HL-60 (cell line): ENCODE measurements at regions not wholly inside any gene's neighbourhood (a gene's known extent, or its start where the extent isn't known, plus 50 kb on each side); places are given as distances from the start of the nearest gene placed in this dataset.

Source experiments
- DNase-seq, 2 experiments: peaks; one replicate each; pipeline ENCODE4 v3.0.0-alpha.2; 2010 to 2020; ENCODE audit warnings: low read depth in 1 of 2, low spot score in 1 of 2
- H3K27ac ChIP-seq: fragments of 250-450 bp; sonication (Bioruptor Pico); replicated peaks from 2 replicates; pipeline ENCODE4 v1.5.1; 2020; ENCODE audit warnings: mild to moderate bottlenecking, moderate library complexity
- H3K27me3 ChIP-seq: fragments of 250-450 bp; sonication (Bioruptor Pico); 2 replicates; pipeline ENCODE4 v1.5.1; 2021; ENCODE audit warnings: mild to moderate bottlenecking, moderate library complexity; ENCODE audit not compliant: insufficient read depth, poor library complexity, severe bottlenecking
- H3K4me3 ChIP-seq: replicated peaks from 2 replicates; pipeline ENCODE4 v1.5.1; 2011; ENCODE audit warnings: mild to moderate bottlenecking, control low read depth, low read length; ENCODE audit not compliant: insufficient read depth
- CTCF ChIP-seq: IDR thresholded peaks from one replicate; pipeline ENCODE4 v1.5.1; 2011; ENCODE audit warnings: low read length, control low read depth, inconsistent platforms; ENCODE audit not compliant: insufficient read depth
- GABPA ChIP-seq: IDR thresholded peaks from 2 replicates; pipeline ENCODE4 v1.6.1; 2012; ENCODE audit warnings: low read depth
- POLR2AphosphoS5 ChIP-seq: IDR thresholded peaks from 2 replicates; pipeline ENCODE4 v1.6.1; 2012; ENCODE audit warnings: low read depth
- REST ChIP-seq: IDR thresholded peaks from 2 replicates; pipeline ENCODE4 v1.6.1; 2012; ENCODE audit warnings: low read depth; ENCODE audit not compliant: insufficient replicate concordance
- SPI1 ChIP-seq: IDR thresholded peaks from 2 replicates; pipeline ENCODE4 v1.6.1; 2012; ENCODE audit warnings: low read depth, mild to moderate bottlenecking, borderline replicate concordance

- Histone ChIP-seq H3K27me3 (no peaks in the 10 kb centered on the region), H3K27ac (no peak overlapping the region), H3K4me3 (no peak overlapping the region)
- DNase-seq = peak; percentile 17 to 33
- TF ChIP-seq GABPA (no peak), CTCF (no peak), REST (no peak), POLR2AphosphoS5 (no peak), SPI1 (no peak)
Observed at GRCh38 chr21:29477941-29478340, 179.2 kb downstream of the BACH1 start.

GRCh38 chr21:29481081-29481480 lies 182.4 kb downstream of the BACH1 start:
- no peak for TF ChIP-seq CTCF
- TF ChIP-seq POLR2AphosphoS5 = no peak
- TF ChIP-seq GABPA = no peak
- TF ChIP-seq SPI1 = no peak
- TF ChIP-seq REST = no peak
- H3K27ac ChIP-seq = no peak overlapping the region
- no peak for DNase-seq
- H3K27me3 ChIP-seq = no peaks in the 10 kb centered on the region
- H3K4me3 ChIP-seq = no peak overlapping the region

- no peak overlapping the region for H3K27ac ChIP-seq
- no peak for TF ChIP-seq GABPA
- TF ChIP-seq POLR2AphosphoS5 = no peak
- no peak for TF ChIP-seq SPI1
- TF ChIP-seq REST = no peak
- no peak for DNase-seq
- no peaks in the 10 kb centered on the region for H3K27me3 ChIP-seq
- H3K4me3 ChIP-seq = no peak overlapping the region
Observed at GRCh38 chr21:29481641-29482040, 182.9 kb downstream of the BACH1 start.
